Esophagus squamous epithelium (tissue), 5 donors: ENCODE measurements at regions not wholly inside any gene's neighbourhood (a gene's known extent, or its start where the extent isn't known, plus 50 kb on each side); places are given as distances from the start of the nearest gene placed in this dataset.

Source experiments
- DNase-seq: peaks from one replicate; lab custom pipeline; 2025; lab: John Stamatoyannopoulos, UW
- H3K27ac ChIP-seq, 4 donors: fragments of 200-600 bp; sonication (generic); one replicate each; pipeline ENCODE4 v1.5.1; 2016 to 2019; ENCODE audit warnings: mild to moderate bottlenecking in 1 of 4
- H3K27me3 ChIP-seq, 4 donors: fragments of 200-600 bp; sonication (generic); 1 replicate in 3 of 4; 2 replicates in 1 of 4; pipeline versions ENCODE4 v1.5.1 to v1.6.0; 2017 to 2021; ENCODE audit warnings: antibody characterized with exemption in 1 of 4
- H3K36me3 ChIP-seq, 3 donors: fragments of 200-600 bp; sonication (generic); one replicate each; pipeline ENCODE4 v1.5.1; 2016 to 2019
- H3K4me1 ChIP-seq, 3 donors: fragments of 200-600 bp; sonication (generic); one replicate each; pipeline ENCODE4 v1.5.1; 2017 to 2019
- H3K4me3 ChIP-seq, 4 donors: fragments of 200-600 bp; sonication (generic); 1 replicate in 3 of 4; 2 replicates in 1 of 4; pipeline ENCODE4 v1.5.1; 2016 to 2019; ENCODE audit warnings: mild to moderate bottlenecking in 2 of 4, moderate library complexity in 1 of 4
- H3K9me3 ChIP-seq, 3 donors: fragments of 200-600 bp; sonication (generic); one replicate each; pipeline ENCODE4 v1.5.1; 2016 to 2019
- CTCF ChIP-seq, 6 experiments: fragments of 450-650 bp in 4 of 6; fragments of 200-600 bp in 2 of 6; sonication (generic) in 2 of 6; IDR thresholded peaks; one replicate each; pipeline ENCODE4 v1.5.1; 2016 to 2019; ENCODE audit warnings: antibody characterized with exemption in 6 of 6, mild to moderate bottlenecking in 4 of 6, moderate library complexity in 4 of 6
- POLR2A ChIP-seq, 4 donors: fragments of 450-650 bp; IDR thresholded peaks; one replicate each; pipeline ENCODE4 v1.6.1; 2017; ENCODE audit warnings: antibody characterized with exemption in 4 of 4, mild to moderate bottlenecking in 4 of 4, moderate library complexity in 3 of 4
- WGBS, 2 donors: methylation state at CpG; one replicate each; pipeline ENCODE4 v1.1.5; 2018; 5-methylcytosine and 5-hydroxymethylcytosine counted together
- intact Hi-C: fragments of 100-400 bp; cut with DNase I; formaldehyde crosslinking; loops from one replicate; pipeline ENCODE4 v1.15.0; 2022
- donor health status: DM: yes; HTN: yes; CAD: no.

GRCh38 chr1:219682788-219683187 lies 69.9 kb upstream of the ZC3H11B start:
- no peaks in the 10 kb centered on the region for H3K27me3 ChIP-seq
- no peak for TF ChIP-seq POLR2A (IDR thresholded peaks at IDR 0.05)
- TF ChIP-seq CTCF (IDR thresholded peaks at IDR 0.05), result no peak
- intact Hi-C loops, result no loop called here
- no peak for DNase-seq
- no peaks in the 10 kb centered on the region for H3K4me1 ChIP-seq
- no peak overlapping the region for H3K27ac ChIP-seq
- 82% methylated on average over 1 of the region's 1 CpG; no CpG with 5 or more reads in 1 of the 2 donors for WGBS, 2 donors
- H3K4me3 ChIP-seq, result no peak overlapping the region
- H3K9me3 ChIP-seq, result no peaks in the 10 kb centered on the region
- no peaks in the 10 kb centered on the region for H3K36me3 ChIP-seq

GRCh38 chr1:219681876-219682275 lies 69.0 kb upstream of the ZC3H11B start:
- Histone ChIP-seq H3K4me3 (no peak overlapping the region), H3K27me3 (no peaks in the 10 kb centered on the region), H3K36me3 (no peaks in the 10 kb centered on the region), H3K4me1 (no peaks in the 10 kb centered on the region), H3K27ac (no peak overlapping the region), H3K9me3 (no peaks in the 10 kb centered on the region)
- WGBS, 2 donors, result 67 to 94% methylated on average over 1 of the region's 1 CpG
- DNase-seq, result no peak
- TF ChIP-seq CTCF (IDR thresholded peaks at IDR 0.05) (no peak), POLR2A (IDR thresholded peaks at IDR 0.05) (no peak)
- intact Hi-C loops, result no loop called here

- 50 to 59% methylated on average over 8 of the region's 8 CpGs for WGBS, 2 donors
- H3K4me3 ChIP-seq, result no peak overlapping the region
- H3K36me3 ChIP-seq, result no peaks in the 10 kb centered on the region
- H3K27me3 ChIP-seq, result no peaks in the 10 kb centered on the region
- intact Hi-C loops, result no loop called here
- TF ChIP-seq CTCF (IDR thresholded peaks at IDR 0.05) (no peak), POLR2A (IDR thresholded peaks at IDR 0.05) (no peak)
- peaks cover 0 to 3% (median 0%) of the 10 kb centered on the region in 3 donors for H3K4me1 ChIP-seq
- no peaks in the 10 kb centered on the region for H3K9me3 ChIP-seq
- peak overlapping the region in 1 of 4 donors; percentile 16 for H3K27ac ChIP-seq
- DNase-seq, result no peak
Measured at GRCh38 chr1:219676012-219676765, 63.3 kb upstream of the ZC3H11B start.

GRCh38 chr1:219670426-219671149 lies 57.7 kb upstream of the ZC3H11B start:
- Histone ChIP-seq H3K4me3 (no peak overlapping the region), H3K4me1 (no peaks in the 10 kb centered on the region), H3K9me3 (no peaks in the 10 kb centered on the region), H3K27ac (no peak overlapping the region), H3K36me3 (no peaks in the 10 kb centered on the region), H3K27me3 (no peaks in the 10 kb centered on the region)
- 67 to 74% methylated on average over 7 of the region's 7 CpGs for WGBS, 2 donors
- TF ChIP-seq POLR2A (IDR thresholded peaks at IDR 0.05) (no peak), CTCF (IDR thresholded peaks at IDR 0.05) (no peak)
- intact Hi-C loops, result no loop called here
- no peak for DNase-seq

GRCh38 chr1:219669556-219669955 lies 56.7 kb upstream of the ZC3H11B start:
- intact Hi-C loops, result no loop called here
- H3K4me3 ChIP-seq, result no peak overlapping the region
- H3K27ac ChIP-seq, result no peak overlapping the region
- no peaks in the 10 kb centered on the region for H3K4me1 ChIP-seq
- no peak for DNase-seq
- TF ChIP-seq CTCF (IDR thresholded peaks at IDR 0.05), result no peak
- no peak for TF ChIP-seq POLR2A (IDR thresholded peaks at IDR 0.05)
- no peaks in the 10 kb centered on the region for H3K27me3 ChIP-seq
- WGBS, 2 donors, result 60 to 62% methylated on average over 3 of the region's 3 CpGs
- H3K36me3 ChIP-seq, result no peaks in the 10 kb centered on the region
- no peaks in the 10 kb centered on the region for H3K9me3 ChIP-seq
